ENCODE measurements at regions not wholly inside any gene's neighbourhood (a gene's known extent, or its start where the extent isn't known, plus 50 kb on each side); places are given as distances from the start of the nearest gene placed in this dataset.
"Not testable (repeated sequence)": the region's sequence is repeated elsewhere in the genome, so short reads cannot be mapped to it uniquely, and the experiment has no call there.

DNA sequence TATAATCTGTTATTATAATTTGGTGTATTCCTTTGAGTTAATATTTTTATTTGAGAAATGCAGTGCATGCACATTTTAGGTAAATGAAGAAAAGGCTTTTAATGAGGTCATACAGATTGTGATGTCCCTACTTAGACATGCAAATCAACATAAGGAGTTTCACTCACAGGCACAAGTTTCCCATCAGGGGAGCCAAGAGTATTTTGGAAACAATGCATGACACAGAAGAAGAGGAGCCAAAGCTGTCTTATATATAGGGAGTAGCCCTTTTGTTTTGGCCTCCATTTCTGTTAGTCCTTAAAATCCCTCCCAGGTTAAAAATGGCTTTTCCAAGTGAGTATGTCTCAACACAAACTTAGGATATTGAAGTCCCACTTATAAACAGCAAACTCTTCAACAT, 703.4 kb upstream of the ANKRD30A start:
- TF ChIP-seq, protein P1, sequence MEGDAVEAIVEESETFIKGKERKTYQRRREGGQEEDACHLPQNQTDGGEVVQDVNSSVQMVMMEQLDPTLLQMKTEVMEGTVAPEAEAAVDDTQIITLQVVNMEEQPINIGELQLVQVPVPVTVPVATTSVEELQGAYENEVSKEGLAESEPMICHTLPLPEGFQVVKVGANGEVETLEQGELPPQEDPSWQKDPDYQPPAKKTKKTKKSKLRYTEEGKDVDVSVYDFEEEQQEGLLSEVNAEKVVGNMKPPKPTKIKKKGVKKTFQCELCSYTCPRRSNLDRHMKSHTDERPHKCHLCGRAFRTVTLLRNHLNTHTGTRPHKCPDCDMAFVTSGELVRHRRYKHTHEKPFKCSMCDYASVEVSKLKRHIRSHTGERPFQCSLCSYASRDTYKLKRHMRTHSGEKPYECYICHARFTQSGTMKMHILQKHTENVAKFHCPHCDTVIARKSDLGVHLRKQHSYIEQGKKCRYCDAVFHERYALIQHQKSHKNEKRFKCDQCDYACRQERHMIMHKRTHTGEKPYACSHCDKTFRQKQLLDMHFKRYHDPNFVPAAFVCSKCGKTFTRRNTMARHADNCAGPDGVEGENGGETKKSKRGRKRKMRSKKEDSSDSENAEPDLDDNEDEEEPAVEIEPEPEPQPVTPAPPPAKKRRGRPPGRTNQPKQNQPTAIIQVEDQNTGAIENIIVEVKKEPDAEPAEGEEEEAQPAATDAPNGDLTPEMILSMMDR (conservative IDR thresholded peaks at IDR 0.05; ENCODE audit: low read depth, low read length), result no peak
- no peak overlapping the region for H2AFZ ChIP-seq (ENCODE audit: low read depth)

DNA sequence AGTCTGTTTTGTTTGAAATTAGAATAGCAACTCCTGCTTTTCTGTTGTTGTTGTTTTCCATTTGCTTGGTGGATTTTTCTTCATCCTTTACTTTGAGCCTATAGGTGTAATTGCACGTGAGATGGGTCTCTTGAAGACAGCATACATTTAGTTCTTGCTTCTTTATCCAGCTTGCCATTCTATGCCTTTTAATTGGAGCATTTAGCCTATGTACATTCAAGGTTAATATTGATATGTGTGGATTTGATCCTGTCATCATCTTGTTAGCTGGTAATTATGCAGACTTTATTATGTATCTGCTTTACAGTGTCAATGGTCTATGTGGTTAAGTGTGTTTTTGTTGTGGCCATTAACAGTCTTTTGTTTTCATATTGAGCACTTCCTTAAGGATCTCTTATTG, 708.9 kb upstream of the ANKRD30A start:
- Histone ChIP-seq H3K4me2 (no peak overlapping the region), H3K9ac (no peak overlapping the region), H3K36me3 (ENCODE audit: insufficient read depth) (no peaks in the 10 kb centered on the region), H3K27ac (no peak overlapping the region), H4K20me1 (ENCODE audit: insufficient read depth) (no peaks in the 10 kb centered on the region), H3K4me3 (IDR thresholded peaks at IDR 0.05; ENCODE audit: insufficient read depth, low read depth, low read length) (no peak overlapping the region), H3K79me2 (ENCODE audit: insufficient read depth, low read depth) (no peaks in the 10 kb centered on the region), H3K4me1 (ENCODE audit: low read depth, poor library complexity, severe bottlenecking) (no peaks in the 10 kb centered on the region), H3K27me3 (ENCODE audit: insufficient read depth, low read depth) (no peaks in the 10 kb centered on the region), H2AFZ (ENCODE audit: low read depth) (no peak overlapping the region)
- TF ChIP-seq, protein P1 (conservative IDR thresholded peaks at IDR 0.05; ENCODE audit: low read depth, low read length), result no peak

More for the DNA sequence above, 703.4 kb upstream of the ANKRD30A start:
- Histone ChIP-seq H4K20me1 (ENCODE audit: insufficient read depth) (no peaks in the 10 kb centered on the region), H3K27ac (no peak overlapping the region), H3K9ac (no peak overlapping the region), H3K36me3 (ENCODE audit: insufficient read depth) (no peaks in the 10 kb centered on the region), H3K4me3 (IDR thresholded peaks at IDR 0.05; ENCODE audit: insufficient read depth, low read depth, low read length) (no peak overlapping the region), H3K4me1 (ENCODE audit: low read depth, poor library complexity, severe bottlenecking) (no peaks in the 10 kb centered on the region), H3K27me3 (ENCODE audit: insufficient read depth, low read depth) (no peaks in the 10 kb centered on the region), H3K79me2 (ENCODE audit: insufficient read depth, low read depth) (no peaks in the 10 kb centered on the region), H3K4me2 (no peak overlapping the region)

DNA sequence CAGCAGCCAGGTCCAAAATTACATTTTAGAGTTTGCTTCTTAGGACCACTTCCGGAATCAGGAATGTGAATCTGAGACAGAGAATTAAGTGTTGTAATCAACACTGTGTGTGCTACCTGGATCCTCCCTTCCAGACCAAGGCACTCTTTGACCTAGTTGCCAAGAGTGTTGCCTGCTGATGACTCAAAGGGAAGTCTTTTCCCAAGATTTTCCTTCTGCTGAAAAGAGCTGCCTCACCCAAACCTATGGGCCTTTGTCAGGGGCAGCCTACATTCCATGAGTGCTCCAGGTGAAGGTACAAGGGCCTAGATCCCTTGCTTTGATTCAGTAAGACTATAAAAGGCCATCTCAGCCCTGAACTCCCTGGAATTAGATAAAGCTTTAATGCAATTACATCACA, 712.5 kb upstream of the ANKRD30A start:
- Histone ChIP-seq H3K4me1 (ENCODE audit: low read depth, poor library complexity, severe bottlenecking) (no peaks in the 10 kb centered on the region), H3K36me3 (ENCODE audit: insufficient read depth) (no peaks in the 10 kb centered on the region), H3K79me2 (ENCODE audit: insufficient read depth, low read depth) (no peaks in the 10 kb centered on the region), H3K4me3 (IDR thresholded peaks at IDR 0.05; ENCODE audit: insufficient read depth, low read depth, low read length) (no peak overlapping the region), H2AFZ (ENCODE audit: low read depth) (no peak overlapping the region), H3K27ac (no peak overlapping the region), H3K4me2 (no peak overlapping the region), H4K20me1 (ENCODE audit: insufficient read depth) (no peaks in the 10 kb centered on the region), H3K27me3 (ENCODE audit: insufficient read depth, low read depth) (no peaks in the 10 kb centered on the region), H3K9ac (no peak overlapping the region)
- TF ChIP-seq, protein P1 (conservative IDR thresholded peaks at IDR 0.05; ENCODE audit: low read depth, low read length), result no peak

DNA sequence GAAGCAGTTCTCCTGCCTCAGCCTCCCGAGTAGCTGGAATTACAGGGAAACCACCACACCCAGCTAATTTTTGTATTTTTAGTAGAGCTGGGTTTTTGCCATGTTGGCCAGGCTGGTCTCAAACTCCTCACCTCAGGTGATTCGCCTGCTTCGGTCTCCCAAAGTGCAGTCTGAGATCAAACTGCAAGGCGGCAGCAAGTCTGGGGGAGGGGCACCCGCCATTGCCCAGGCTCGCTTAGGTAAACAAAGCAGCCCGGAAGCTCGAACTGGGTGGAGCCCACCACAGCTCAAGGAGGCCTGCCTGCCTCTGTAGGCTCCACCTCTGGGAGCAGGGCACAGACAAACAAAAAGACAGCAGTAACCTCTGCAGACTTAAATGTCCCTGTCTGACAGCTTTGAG, 725.2 kb upstream of the ANKRD30A start:
- not testable (repeated sequence) for H3K9ac ChIP-seq; H3K4me2 ChIP-seq; H3K4me1 ChIP-seq (ENCODE audit: low read depth, poor library complexity, severe bottlenecking); H3K36me3 ChIP-seq (ENCODE audit: insufficient read depth); H3K4me3 ChIP-seq (IDR thresholded peaks at IDR 0.05; ENCODE audit: insufficient read depth, low read depth, low read length); H4K20me1 ChIP-seq (ENCODE audit: insufficient read depth); H3K27me3 ChIP-seq (ENCODE audit: insufficient read depth, low read depth); H2AFZ ChIP-seq (ENCODE audit: low read depth); H3K27ac ChIP-seq; H3K79me2 ChIP-seq (ENCODE audit: insufficient read depth, low read depth)

DNA sequence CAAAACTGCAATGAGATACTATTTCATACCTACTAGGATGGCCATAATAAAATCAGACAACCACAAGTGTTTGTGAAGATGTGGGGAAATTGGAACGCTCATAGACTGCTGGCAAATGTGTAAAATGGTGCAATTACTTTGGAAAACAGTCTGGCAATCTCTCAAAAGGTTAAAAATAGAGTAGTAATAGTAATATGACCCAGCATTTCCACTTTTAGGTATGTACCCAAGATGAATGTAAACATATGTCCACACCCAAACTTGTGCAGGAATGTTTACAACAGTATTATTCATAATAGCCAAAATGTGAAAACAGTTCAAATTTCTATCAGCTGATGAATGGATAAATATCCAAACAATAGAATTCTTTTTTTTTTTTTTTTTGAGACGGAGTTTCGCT, 731.6 kb upstream of the ANKRD30A start:
- Histone ChIP-seq H3K4me1 (ENCODE audit: low read depth, poor library complexity, severe bottlenecking) (no peaks in the 10 kb centered on the region), H2AFZ (ENCODE audit: low read depth) (no peak overlapping the region), H3K79me2 (ENCODE audit: insufficient read depth, low read depth) (no peaks in the 10 kb centered on the region), H3K4me3 (IDR thresholded peaks at IDR 0.05; ENCODE audit: insufficient read depth, low read depth, low read length) (no peak overlapping the region), H3K27me3 (ENCODE audit: insufficient read depth, low read depth) (no peaks in the 10 kb centered on the region), H3K4me2 (no peak overlapping the region), H3K27ac (no peak overlapping the region), H3K9ac (no peak overlapping the region), H3K36me3 (ENCODE audit: insufficient read depth) (no peaks in the 10 kb centered on the region), H4K20me1 (ENCODE audit: insufficient read depth) (no peaks in the 10 kb centered on the region)
- TF ChIP-seq, protein P1 (conservative IDR thresholded peaks at IDR 0.05; ENCODE audit: low read depth, low read length), result no peak

Data from KMS-11 (cell line).